ENCODE measurements at regions not wholly inside any gene's neighbourhood (a gene's known extent, or its start where the extent isn't known, plus 50 kb on each side); places are given as distances from the start of the nearest gene placed in this dataset.

GRCh38 chr3:77931255-77932009 lies 891.5 kb downstream of the ROBO2 start:
- H3K4me3 ChIP-seq (ENCODE audit: low read length, poor library complexity, severe bottlenecking), result no peak overlapping the region
- H3K4me2 ChIP-seq (ENCODE audit: low read depth, low read length, poor library complexity, severe bottlenecking), result no peak overlapping the region
- H3F3A ChIP-seq (ENCODE audit: low read depth), result no peaks in the 10 kb centered on the region
- H3K9ac ChIP-seq (ENCODE audit: low read depth, low read length, poor library complexity, severe bottlenecking), result no peak overlapping the region
- TF ChIP-seq EZH2phosphoT487 (IDR thresholded peaks at IDR 0.05; ENCODE audit: borderline replicate concordance) (no peak), CTCF (conservative IDR thresholded peaks at IDR 0.05; ENCODE audit: low read length) (no peak)
- H3K9me2 ChIP-seq (replicated peaks; ENCODE audit: low read depth, low read length), result no peaks in the 10 kb centered on the region
- H3K4me1 ChIP-seq (ENCODE audit: insufficient read depth, low read length, poor library complexity, severe bottlenecking), result no peaks in the 10 kb centered on the region
- no peaks in the 10 kb centered on the region for H3K27me3 ChIP-seq (ENCODE audit: insufficient read depth, low read length, poor library complexity, severe bottlenecking)
- H3K9me3 ChIP-seq (ENCODE audit: insufficient read depth, low read depth, low read length), result no peaks in the 10 kb centered on the region
- H2AFZ ChIP-seq (ENCODE audit: low read length), result no peak overlapping the region
- H3K36me3 ChIP-seq (ENCODE audit: insufficient read depth, low read length), result no peaks in the 10 kb centered on the region
- no peaks in the 10 kb centered on the region for H3K79me2 ChIP-seq (ENCODE audit: insufficient read depth, low read length)
- no peaks in the 10 kb centered on the region for H4K20me1 ChIP-seq (ENCODE audit: insufficient read depth, low read length, poor library complexity, severe bottlenecking)

- Histone ChIP-seq H3K4me3 (ENCODE audit: low read length, poor library complexity, severe bottlenecking) (no peak overlapping the region), H3K27me3 (ENCODE audit: insufficient read depth, low read length, poor library complexity, severe bottlenecking) (no peaks in the 10 kb centered on the region), H3K79me2 (ENCODE audit: insufficient read depth, low read length) (no peaks in the 10 kb centered on the region), H3K4me1 (ENCODE audit: insufficient read depth, low read length, poor library complexity, severe bottlenecking) (no peaks in the 10 kb centered on the region), H3K9ac (ENCODE audit: low read depth, low read length, poor library complexity, severe bottlenecking) (no peak overlapping the region), H2AFZ (ENCODE audit: low read length) (no peak overlapping the region), H3K36me3 (ENCODE audit: insufficient read depth, low read length) (no peaks in the 10 kb centered on the region), H3K4me2 (ENCODE audit: low read depth, low read length, poor library complexity, severe bottlenecking) (no peak overlapping the region), H3K9me3 (ENCODE audit: insufficient read depth, low read depth, low read length) (no peaks in the 10 kb centered on the region), H3F3A (ENCODE audit: low read depth) (no peaks in the 10 kb centered on the region), H4K20me1 (ENCODE audit: insufficient read depth, low read length, poor library complexity, severe bottlenecking) (no peaks in the 10 kb centered on the region), H3K9me2 (replicated peaks; ENCODE audit: low read depth, low read length) (no peaks in the 10 kb centered on the region)
- TF ChIP-seq CTCF (conservative IDR thresholded peaks at IDR 0.05; ENCODE audit: low read length) (no peak), EZH2phosphoT487 (IDR thresholded peaks at IDR 0.05; ENCODE audit: borderline replicate concordance) (no peak)
Observed at GRCh38 chr3:77932926-77933325, 893.0 kb downstream of the ROBO2 start.

GRCh38 chr3:77933926-77934325 lies 894.0 kb downstream of the ROBO2 start:
- no peaks in the 10 kb centered on the region for H3K9me3 ChIP-seq (ENCODE audit: insufficient read depth, low read depth, low read length)
- H3K79me2 ChIP-seq (ENCODE audit: insufficient read depth, low read length), result no peaks in the 10 kb centered on the region
- H3K4me3 ChIP-seq (ENCODE audit: low read length, poor library complexity, severe bottlenecking), result no peak overlapping the region
- H3K9me2 ChIP-seq (replicated peaks; ENCODE audit: low read depth, low read length), result no peaks in the 10 kb centered on the region
- no peaks in the 10 kb centered on the region for H3F3A ChIP-seq (ENCODE audit: low read depth)
- H3K9ac ChIP-seq (ENCODE audit: low read depth, low read length, poor library complexity, severe bottlenecking), result no peak overlapping the region
- H3K27me3 ChIP-seq (ENCODE audit: insufficient read depth, low read length, poor library complexity, severe bottlenecking), result no peaks in the 10 kb centered on the region
- TF ChIP-seq EZH2phosphoT487 (IDR thresholded peaks at IDR 0.05; ENCODE audit: borderline replicate concordance) (no peak), CTCF (conservative IDR thresholded peaks at IDR 0.05; ENCODE audit: low read length) (no peak)
- no peaks in the 10 kb centered on the region for H3K4me1 ChIP-seq (ENCODE audit: insufficient read depth, low read length, poor library complexity, severe bottlenecking)
- H4K20me1 ChIP-seq (ENCODE audit: insufficient read depth, low read length, poor library complexity, severe bottlenecking), result no peaks in the 10 kb centered on the region
- no peaks in the 10 kb centered on the region for H3K36me3 ChIP-seq (ENCODE audit: insufficient read depth, low read length)
- no peak overlapping the region for H2AFZ ChIP-seq (ENCODE audit: low read length)
- no peak overlapping the region for H3K4me2 ChIP-seq (ENCODE audit: low read depth, low read length, poor library complexity, severe bottlenecking)
